LNCaP clone FGC (cell line): ENCODE measurements at regions not wholly inside any gene's neighbourhood (a gene's known extent, or its start where the extent isn't known, plus 50 kb on each side); places are given as distances from the start of the nearest gene placed in this dataset.
A peak's percentile ranks its signal among the peaks of the same experiment; 100 is the strongest.

ENCODE experiments used
- DNase-seq: peaks from one replicate; pipeline ENCODE4 v3.0.0-alpha.2; 2011; ENCODE audit warnings: low read depth
- H3K4me3 ChIP-seq: 2 replicates; pipeline ENCODE4 v1.5.1; 2011; ENCODE audit warnings: mild to moderate bottlenecking, low read depth, low read length, control low read depth
- TF ChIP-seq, protein P1 (sequence below): IDR thresholded peaks from 2 replicates; pipeline ENCODE4 v1.5.1; 2012; ENCODE audit warnings: mild to moderate bottlenecking; ENCODE audit not compliant: control insufficient read depth, insufficient read depth; ENCODE audit errors: extremely low read depth

DNA sequence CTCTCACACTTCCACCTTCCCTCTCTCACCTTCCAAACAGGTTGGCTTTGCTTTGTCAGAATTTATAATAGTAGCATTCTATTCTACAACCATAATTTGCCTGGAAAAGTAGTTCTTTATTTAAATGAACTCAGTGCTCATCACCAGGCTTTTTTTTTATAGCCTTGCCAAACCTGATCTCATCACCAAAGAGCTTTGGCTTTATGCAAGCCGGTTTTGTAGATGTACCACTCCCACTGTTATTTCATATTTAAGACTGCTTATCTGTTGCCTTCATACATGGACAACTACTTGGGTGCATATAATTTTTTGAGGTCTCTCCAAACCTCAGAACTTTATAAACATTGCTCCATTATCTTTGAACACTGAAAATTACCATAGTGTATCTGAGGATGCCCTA, 246.1 kb upstream of the PPP2R3A start:
- DNase-seq = no peak
- H3K4me3 ChIP-seq = no peak overlapping the region
- TF ChIP-seq, protein P1, sequence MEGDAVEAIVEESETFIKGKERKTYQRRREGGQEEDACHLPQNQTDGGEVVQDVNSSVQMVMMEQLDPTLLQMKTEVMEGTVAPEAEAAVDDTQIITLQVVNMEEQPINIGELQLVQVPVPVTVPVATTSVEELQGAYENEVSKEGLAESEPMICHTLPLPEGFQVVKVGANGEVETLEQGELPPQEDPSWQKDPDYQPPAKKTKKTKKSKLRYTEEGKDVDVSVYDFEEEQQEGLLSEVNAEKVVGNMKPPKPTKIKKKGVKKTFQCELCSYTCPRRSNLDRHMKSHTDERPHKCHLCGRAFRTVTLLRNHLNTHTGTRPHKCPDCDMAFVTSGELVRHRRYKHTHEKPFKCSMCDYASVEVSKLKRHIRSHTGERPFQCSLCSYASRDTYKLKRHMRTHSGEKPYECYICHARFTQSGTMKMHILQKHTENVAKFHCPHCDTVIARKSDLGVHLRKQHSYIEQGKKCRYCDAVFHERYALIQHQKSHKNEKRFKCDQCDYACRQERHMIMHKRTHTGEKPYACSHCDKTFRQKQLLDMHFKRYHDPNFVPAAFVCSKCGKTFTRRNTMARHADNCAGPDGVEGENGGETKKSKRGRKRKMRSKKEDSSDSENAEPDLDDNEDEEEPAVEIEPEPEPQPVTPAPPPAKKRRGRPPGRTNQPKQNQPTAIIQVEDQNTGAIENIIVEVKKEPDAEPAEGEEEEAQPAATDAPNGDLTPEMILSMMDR = no peak

DNA sequence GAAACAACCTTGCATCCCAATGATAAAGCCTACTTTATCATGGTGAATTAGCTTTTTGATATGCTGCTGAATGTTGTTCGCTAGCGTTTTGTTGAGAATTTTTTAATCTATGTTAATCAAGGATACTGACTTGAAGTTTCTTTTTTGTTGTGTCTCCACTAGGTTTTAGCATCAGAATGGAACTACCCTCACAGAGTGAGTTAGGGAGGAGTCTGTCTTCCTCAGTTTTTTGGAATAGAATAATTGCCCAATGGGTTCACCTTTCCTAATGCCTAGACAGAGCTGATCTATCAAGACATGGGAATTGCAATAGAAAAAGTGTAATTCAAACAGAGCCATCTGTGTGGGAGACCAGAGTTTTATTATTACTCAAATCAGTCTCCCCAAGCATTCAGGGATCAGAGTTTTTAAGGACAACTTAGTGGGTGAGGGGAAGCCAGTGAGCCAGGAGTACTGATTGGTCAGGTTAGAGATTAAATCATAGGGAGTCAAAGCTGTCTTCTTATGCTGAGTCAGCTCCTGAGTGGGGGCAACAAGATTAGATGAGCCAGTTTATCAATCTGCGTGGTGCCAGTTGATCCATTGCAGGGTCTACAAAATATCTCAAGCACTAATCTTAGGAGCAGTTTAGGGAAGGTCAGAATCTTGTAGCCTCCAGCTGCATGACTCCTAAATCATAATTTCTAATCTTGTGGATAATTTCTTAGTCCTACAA, 237.4 kb upstream of the PPP2R3A start:
- no peak for DNase-seq
- H3K4me3 ChIP-seq = no peak overlapping the region
- TF ChIP-seq, protein P1 = no peak

DNA sequence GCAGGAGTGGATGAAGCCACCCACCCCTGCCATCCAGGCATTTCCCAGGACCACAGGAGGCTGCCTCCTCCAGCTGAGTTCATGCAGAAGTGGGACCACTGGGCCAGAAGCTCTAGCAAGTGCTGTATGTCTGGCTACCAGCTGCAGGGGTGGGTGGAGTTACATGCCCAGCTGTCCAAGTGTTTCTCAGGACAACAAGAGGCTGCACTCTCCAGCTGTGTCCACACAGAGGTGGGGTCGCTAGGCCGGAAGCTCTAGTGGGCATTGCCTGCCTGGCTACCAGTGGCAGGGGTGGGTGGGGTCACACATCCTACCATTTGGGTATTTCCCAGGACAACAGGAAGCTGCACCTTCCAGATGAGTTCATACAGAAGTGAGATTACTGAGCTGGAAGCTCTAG, 234.0 kb upstream of the PPP2R3A start:
- TF ChIP-seq, protein P1 = no peak
- H3K4me3 ChIP-seq = no peak overlapping the region
- DNase-seq = no peak

DNA sequence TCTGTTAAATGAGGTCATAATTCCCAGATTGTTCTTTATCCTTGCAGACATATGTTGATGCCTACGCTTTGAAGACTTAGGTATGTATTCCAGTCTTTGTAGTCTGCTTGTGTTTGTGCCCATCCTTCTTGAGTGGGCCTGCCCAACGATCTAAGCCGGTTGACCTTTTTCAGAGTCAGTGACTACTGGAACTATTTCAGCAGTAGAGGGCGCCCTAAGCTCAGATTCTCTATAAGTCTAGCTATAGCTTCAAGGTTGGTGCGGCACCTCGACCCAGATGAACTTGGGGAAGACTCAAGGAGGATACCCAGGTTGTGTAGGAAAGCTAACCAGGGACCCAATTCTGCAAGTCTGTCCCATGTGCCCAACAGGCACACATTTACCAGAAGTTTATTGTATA, 228.8 kb upstream of the PPP2R3A start:
- TF ChIP-seq, protein P1 = peak; percentile 63
- peak; percentile 25 for DNase-seq
- H3K4me3 ChIP-seq = no peak overlapping the region

DNA sequence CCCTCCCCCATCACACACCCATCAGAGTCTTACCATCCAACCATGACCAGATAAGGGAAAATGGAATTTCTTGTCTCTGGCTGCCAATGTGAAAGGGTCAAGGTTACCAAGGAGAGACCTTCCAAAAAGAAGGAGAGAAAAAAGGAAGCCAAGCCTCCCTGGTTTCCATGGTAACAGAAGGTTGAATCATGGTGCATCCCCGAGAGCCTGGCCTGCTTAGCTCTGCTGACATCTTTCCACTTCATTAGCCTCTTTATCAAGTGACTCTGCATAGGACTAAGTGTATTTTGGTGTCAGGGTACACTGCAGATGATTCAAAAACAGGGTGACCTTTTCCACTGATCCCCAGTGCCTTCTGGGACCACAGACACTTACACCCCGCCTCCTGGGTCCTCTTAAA, 225.7 kb upstream of the PPP2R3A start:
- no peak for DNase-seq
- TF ChIP-seq, protein P1 = no peak
- no peak overlapping the region for H3K4me3 ChIP-seq

DNA sequence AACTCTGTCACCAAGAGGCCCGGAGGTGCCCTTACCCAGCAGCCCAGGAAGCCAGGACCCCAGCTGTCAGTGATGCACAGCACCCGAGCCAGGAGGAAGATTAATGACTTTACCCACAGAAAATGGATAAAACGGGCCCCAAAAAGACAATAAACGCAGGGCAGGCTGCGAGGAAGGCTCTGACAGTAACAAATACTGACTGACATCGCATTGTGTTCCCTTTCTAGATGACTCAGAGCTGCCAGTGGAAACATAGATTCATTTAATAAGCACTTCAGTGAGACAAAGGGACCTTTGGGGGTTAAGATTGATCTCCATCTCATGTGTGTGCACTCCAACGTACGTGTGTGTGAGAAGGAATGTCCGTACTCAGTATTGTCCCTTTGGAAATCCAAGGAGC, 225.3 kb upstream of the PPP2R3A start:
- TF ChIP-seq, protein P1 = no peak
- H3K4me3 ChIP-seq = no peak overlapping the region
- no peak for DNase-seq

DNA sequence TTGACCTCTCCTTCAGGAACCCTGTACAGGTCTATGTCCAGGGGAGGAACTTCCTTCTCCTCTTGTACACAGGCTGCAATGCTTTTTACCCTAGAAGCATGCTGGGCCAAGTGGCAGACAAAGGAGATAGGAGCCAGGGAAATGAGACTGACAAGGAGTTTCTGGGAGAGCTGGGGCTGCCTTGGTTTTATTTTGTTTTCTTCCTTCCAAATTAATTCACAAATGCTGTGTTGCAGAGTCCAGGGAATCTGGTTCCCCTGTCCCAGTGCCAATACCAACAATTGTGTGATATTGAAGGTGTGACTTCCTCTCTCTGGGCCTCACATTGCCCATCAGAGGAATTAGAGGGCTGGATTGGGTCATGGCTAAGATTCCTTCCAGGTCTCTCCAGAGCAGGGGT, 224.8 kb upstream of the PPP2R3A start:
- TF ChIP-seq, protein P1 = no peak
- H3K4me3 ChIP-seq = no peak overlapping the region
- DNase-seq = no peak
